CD4-positive, alpha-beta T cell (primary cell): ENCODE measurements at regions not wholly inside any gene's neighbourhood (a gene's known extent, or its start where the extent isn't known, plus 50 kb on each side); places are given as distances from the start of the nearest gene placed in this dataset.

Experiments used
- ATAC-seq: fragments of 200-7000 bp; cut with Tn5 transposase; one replicate; pipeline ENCODE4 v1.10.0; 2022; ENCODE audit warnings: mild to moderate bottlenecking; ENCODE audit not compliant: poor library complexity
- CTCF ChIA-PET: fragments of 350-600 bp; sonication (Branson Sonifier 250); formaldehyde crosslinking; loops from one replicate; lab custom pipeline; 2021; ENCODE audit warnings: antibody characterized with exemption, inconsistent platforms; lab: Charles Lee
- POLR2A ChIA-PET: fragments of 350-600 bp; sonication (Branson Sonifier 250); formaldehyde crosslinking; loops from one replicate; lab custom pipeline; 2021; ENCODE audit warnings: antibody characterized with exemption, inconsistent platforms; lab: Charles Lee
- DNase-seq, 14 experiments: peaks; one replicate each; pipeline ENCODE4 v3.0.0-alpha.2; 2013 to 2020; ENCODE audit warnings: mixed read lengths in 2 of 14
- H3K27ac ChIP-seq, 2 donors: one replicate each; pipeline versions ENCODE4 v1.5.1 to v1.7.0; 2013; ENCODE audit warnings: low read length in 2 of 2, low read depth in 1 of 2, mild to moderate bottlenecking in 1 of 2
- H3K27me3 ChIP-seq, 2 experiments: 1 replicate in 1 of 2; 2 replicates in 1 of 2; pipeline versions ENCODE4 v1.6.1 to v1.7.0; 2013; ENCODE audit warnings: low read length in 2 of 2, control low read depth in 1 of 2, mild to moderate bottlenecking in 1 of 2, moderate library complexity in 1 of 2; ENCODE audit not compliant: insufficient read depth in 2 of 2, control insufficient read depth in 1 of 2
- H3K36me3 ChIP-seq: one replicate; pipeline ENCODE4 v1.6.1; 2013; ENCODE audit warnings: low read length, control low read depth; ENCODE audit not compliant: insufficient read depth
- H3K4me1 ChIP-seq: one replicate; pipeline ENCODE4 v1.6.1; 2013; ENCODE audit warnings: low read length, control low read depth; ENCODE audit not compliant: insufficient read depth
- H3K4me3 ChIP-seq: one replicate; pipeline ENCODE4 v1.5.1; 2013; ENCODE audit warnings: mild to moderate bottlenecking, low read length, moderate library complexity
- H3K9me3 ChIP-seq, 2 experiments: 1 replicate in 1 of 2; 2 replicates in 1 of 2; pipeline versions ENCODE4 v1.6.1 to v1.7.0; 2013; ENCODE audit warnings: low read length in 2 of 2, mild to moderate bottlenecking in 2 of 2, control low read depth in 1 of 2, moderate library complexity in 1 of 2; ENCODE audit not compliant: control insufficient read depth in 1 of 2, insufficient read depth in 1 of 2
- H3K27ac Mint-ChIP-seq: one replicate; pipeline ENCODE4 v1.8.0; 2020; ENCODE audit warnings: mixed read lengths
- H3K27me3 Mint-ChIP-seq: one replicate; pipeline ENCODE4 v1.8.0; 2021; ENCODE audit warnings: mixed read lengths
- H3K36me3 Mint-ChIP-seq: one replicate; pipeline ENCODE4 v1.8.0; 2021; ENCODE audit warnings: low read depth, mixed read lengths
- H3K4me1 Mint-ChIP-seq: one replicate; pipeline ENCODE4 v1.8.0; 2021; ENCODE audit warnings: low read depth, mixed read lengths
- H3K4me3 Mint-ChIP-seq: one replicate; pipeline ENCODE4 v1.8.0; 2020; ENCODE audit warnings: mild to moderate bottlenecking, mixed read lengths
- H3K9me3 Mint-ChIP-seq: one replicate; pipeline ENCODE4 v1.8.0; 2020; ENCODE audit warnings: mixed read lengths
- CTCF ChIP-seq: fragments of 200-600 bp; IDR thresholded peaks from one replicate; pipeline ENCODE4 v1.8.0; 2022; ENCODE audit warnings: antibody characterized with exemption, mild to moderate bottlenecking
- intact Hi-C, 2 experiments: fragments of 100-400 bp; cut with DNase I in 1 of 2; cut with micrococcal nuclease in 1 of 2; formaldehyde crosslinking; loops; one replicate each; pipeline versions ENCODE4 v1.15.1 to v1.9.0; 2023 to 2025; cut with DNase I, micrococcal nuclease

GRCh38 chr1:56193656-56194055 is 385.7 kb downstream of the PLPP3 start:
- no peaks in the 10 kb centered on the region for H3K36me3 Mint-ChIP-seq
- H3K4me1 Mint-ChIP-seq = no peaks in the 10 kb centered on the region
- Histone ChIP-seq H3K9me3 (no peaks in the 10 kb centered on the region), H3K27me3 (no peaks in the 10 kb centered on the region), H3K27ac (no peak overlapping the region), H3K36me3 (no peaks in the 10 kb centered on the region), H3K4me3 (no peak overlapping the region), H3K4me1 (no peaks in the 10 kb centered on the region)
- intact Hi-C loops = no loop called here
- no peak for ATAC-seq
- no peak for DNase-seq
- no peak overlapping the region for H3K27ac Mint-ChIP-seq
- H3K4me3 Mint-ChIP-seq = no peak overlapping the region
- no peak for TF ChIP-seq CTCF
- ChIA-PET CTCF (no interaction called here), POLR2A (no interaction called here)
- H3K9me3 Mint-ChIP-seq = no peaks in the 10 kb centered on the region
- no peaks in the 10 kb centered on the region for H3K27me3 Mint-ChIP-seq

- Mint-ChIP-seq H3K9me3 (no peaks in the 10 kb centered on the region), H3K4me3 (no peak overlapping the region), H3K27me3 (no peaks in the 10 kb centered on the region), H3K4me1 (no peaks in the 10 kb centered on the region), H3K27ac (no peak overlapping the region), H3K36me3 (no peaks in the 10 kb centered on the region)
- no peak for TF ChIP-seq CTCF
- Histone ChIP-seq H3K4me3 (no peak overlapping the region), H3K36me3 (no peaks in the 10 kb centered on the region), H3K4me1 (no peaks in the 10 kb centered on the region), H3K27ac (no peak overlapping the region), H3K27me3 (no peaks in the 10 kb centered on the region), H3K9me3 (no peaks in the 10 kb centered on the region)
- ATAC-seq = no peak
- DNase-seq = no peak
- intact Hi-C loops = no loop called here
- POLR2A ChIA-PET = no interaction called here
- CTCF ChIA-PET = no interaction called here
These were observed 388.0 kb downstream of the PLPP3 start for GRCh38 chr1:56191369-56191768.

GRCh38 chr1:56190806-56191365 is 388.5 kb downstream of the PLPP3 start:
- Mint-ChIP-seq H3K4me3 (no peak overlapping the region), H3K4me1 (no peaks in the 10 kb centered on the region), H3K9me3 (no peaks in the 10 kb centered on the region), H3K27me3 (no peaks in the 10 kb centered on the region), H3K27ac (no peak overlapping the region), H3K36me3 (no peaks in the 10 kb centered on the region)
- POLR2A ChIA-PET = no interaction called here
- H3K9me3 ChIP-seq = no peaks in the 10 kb centered on the region
- CTCF ChIA-PET = no interaction called here
- no peak overlapping the region for H3K4me3 ChIP-seq
- no peak for TF ChIP-seq CTCF
- H3K27ac ChIP-seq = no peak overlapping the region
- H3K4me1 ChIP-seq = no peaks in the 10 kb centered on the region
- intact Hi-C loops = no loop called here
- ATAC-seq (no peak), DNase-seq (no peak)
- H3K36me3 ChIP-seq = no peaks in the 10 kb centered on the region
- no peaks in the 10 kb centered on the region for H3K27me3 ChIP-seq
